IMR-90 (cell line): ENCODE measurements at regions not wholly inside any gene's neighbourhood (a gene's known extent, or its start where the extent isn't known, plus 50 kb on each side); places are given as distances from the start of the nearest gene placed in this dataset.

Experiments
- ATAC-seq: fragments of 200-7000 bp; cut with Tn5 transposase; 2 replicates; pipeline ENCODE4 v1.9.1; 2020; ENCODE audit warnings: low read depth, mild to moderate bottlenecking, moderate library complexity
- BruUV-seq: library from RNA; stranded (reverse); fragments of 400-500 nt; replicated peaks from 2 replicates; lab custom pipeline; 2021; lab: Mats Ljungman, UMichigan
- CTCF ChIA-PET: fragments of 300-600 bp; formaldehyde crosslinking; extraction: SDS; loops from one replicate; lab custom pipeline; 2021; ENCODE audit warnings: antibody characterized with exemption; lab: Yijun Ruan, JAX
- POLR2A ChIA-PET: fragments of 300-600 bp; sonication (Branson Sonifier 250); formaldehyde crosslinking; loops from one replicate; lab custom pipeline; 2022; ENCODE audit warnings: antibody characterized with exemption; ENCODE audit not compliant: unreplicated experiment; lab: Charles Lee
- DNase-seq: peaks from one replicate; pipeline ENCODE4 v3.0.0; 2013
- H2AFZ ChIP-seq: replicated peaks from 2 replicates; pipeline ENCODE3; 2013; ENCODE audit warnings: low read length, mild to moderate bottlenecking; ENCODE audit not compliant: poor library complexity
- H2AK5ac ChIP-seq: 2 replicates; pipeline ENCODE4 v1.6.1; 2013; ENCODE audit warnings: low read depth, low read length, inconsistent platforms
- H2AK9ac ChIP-seq: replicated peaks from 2 replicates; pipeline ENCODE3; 2013; ENCODE audit warnings: mild to moderate bottlenecking, low read depth, low read length, moderate library complexity; ENCODE audit not compliant: poor library complexity
- H2BK120ac ChIP-seq: 2 replicates; pipeline ENCODE4 v1.6.1; 2013; ENCODE audit warnings: low read depth, low read length, inconsistent platforms
- H2BK15ac ChIP-seq: 3 replicates; pipeline ENCODE4 v1.6.1; 2013; ENCODE audit warnings: low read depth, low read length, inconsistent platforms
- H2BK20ac ChIP-seq: 2 replicates; pipeline ENCODE4 v1.6.1; 2013; ENCODE audit warnings: low read depth, mild to moderate bottlenecking, inconsistent platforms, low read length, moderate library complexity
- H2BK5ac ChIP-seq: 2 replicates; pipeline ENCODE4 v1.6.1; 2013; ENCODE audit warnings: mild to moderate bottlenecking, low read depth, low read length, inconsistent platforms; ENCODE audit not compliant: poor library complexity, severe bottlenecking
- H3K14ac ChIP-seq: replicated peaks from 2 replicates; pipeline ENCODE4 v1.6.1; 2013; ENCODE audit warnings: low read depth, low read length, inconsistent platforms
- H3K18ac ChIP-seq: 2 replicates; pipeline ENCODE4 v1.6.1; 2013; ENCODE audit warnings: low read depth, low read length, control low read depth
- H3K23ac ChIP-seq: 2 replicates; pipeline ENCODE4 v1.6.1; 2013; ENCODE audit warnings: low read depth, low read length, inconsistent platforms
- H3K27ac ChIP-seq: 2 replicates; pipeline ENCODE4 v1.5.1; 2013; ENCODE audit warnings: mild to moderate bottlenecking, control low read depth, low read length; ENCODE audit not compliant: insufficient read depth
- H3K27me3 ChIP-seq: 2 replicates; pipeline ENCODE4 v1.6.1; 2013; ENCODE audit warnings: low read length; ENCODE audit not compliant: control insufficient read depth, insufficient read depth
- H3K36me3 ChIP-seq: 2 replicates; pipeline ENCODE4 v1.6.1; 2013; ENCODE audit warnings: low read length, mixed read lengths; ENCODE audit not compliant: control insufficient read depth, insufficient read depth
- H3K4ac ChIP-seq: 2 replicates; pipeline ENCODE4 v1.6.1; 2013; ENCODE audit warnings: low read depth, low read length, inconsistent platforms
- H3K4me1 ChIP-seq: 2 replicates; pipeline ENCODE4 v1.6.1; 2013; ENCODE audit warnings: low read length, mixed read lengths; ENCODE audit not compliant: control insufficient read depth, insufficient read depth
- H3K4me2 ChIP-seq: 2 replicates; pipeline ENCODE4 v1.6.1; 2013; ENCODE audit warnings: low read depth, mild to moderate bottlenecking, control low read depth, low read length, moderate library complexity
- H3K4me3 ChIP-seq: 2 replicates; pipeline ENCODE4 v1.5.1; 2013; ENCODE audit warnings: low read depth, mild to moderate bottlenecking, control low read depth, low read length, moderate library complexity; ENCODE audit not compliant: insufficient read depth
- H3K56ac ChIP-seq: 2 replicates; pipeline ENCODE4 v1.6.1; 2013; ENCODE audit warnings: low read length, inconsistent platforms; ENCODE audit not compliant: insufficient read depth; ENCODE audit errors: extremely low read depth
- H3K79me1 ChIP-seq, 2 experiments: 2 replicates each; pipeline ENCODE4 v1.6.1; 2013; ENCODE audit warnings: low read length in 2 of 2, inconsistent platforms in 1 of 2, low read depth in 1 of 2
- H3K9ac ChIP-seq: 2 replicates; pipeline ENCODE4 v1.6.1; 2013; ENCODE audit warnings: low read depth, low read length, control low read depth
- H3K9me1 ChIP-seq: 2 replicates; pipeline ENCODE4 v1.6.1; 2013; ENCODE audit warnings: low read length, inconsistent platforms; ENCODE audit not compliant: insufficient read depth
- H3K9me3 ChIP-seq: 2 replicates; pipeline ENCODE4 v1.6.1; 2013; ENCODE audit warnings: low read length; ENCODE audit not compliant: control insufficient read depth, insufficient read depth
- H4K20me1 ChIP-seq: 2 replicates; pipeline ENCODE4 v1.6.1; 2013; ENCODE audit warnings: low read length, inconsistent platforms; ENCODE audit not compliant: insufficient read depth
- H4K5ac ChIP-seq: 2 replicates; pipeline ENCODE4 v1.6.1; 2013; ENCODE audit warnings: mild to moderate bottlenecking, low read depth, low read length, control low read depth
- H4K8ac ChIP-seq, 2 experiments: 2 replicates each; pipeline ENCODE4 v1.6.1; 2013; ENCODE audit warnings: low read depth in 2 of 2, low read length in 2 of 2, control low read depth in 1 of 2, inconsistent platforms in 1 of 2
- H4K91ac ChIP-seq: 2 replicates; pipeline ENCODE4 v1.6.1; 2013; ENCODE audit warnings: low read depth, low read length, inconsistent platforms; ENCODE audit not compliant: insufficient read depth
- BHLHE40 ChIP-seq: fragments of 150-350 bp; IDR thresholded peaks from 2 replicates; pipeline ENCODE4 v1.6.1; 2016; ENCODE audit warnings: mild to moderate bottlenecking, low read depth, low read length
- ELK1 ChIP-seq: fragments of 150-350 bp; IDR thresholded peaks from 2 replicates; pipeline ENCODE4 v1.6.1; 2016; ENCODE audit warnings: low read depth, mild to moderate bottlenecking, low read length, moderate library complexity, borderline replicate concordance
- FOS ChIP-seq: fragments of 150-350 bp; IDR thresholded peaks from 2 replicates; pipeline ENCODE4 v1.6.1; 2016; ENCODE audit warnings: low read depth, low read length
- MAFK ChIP-seq: IDR thresholded peaks from 2 replicates; pipeline ENCODE4 v1.6.1; 2012; ENCODE audit warnings: low read depth, low read length, improper control_type of control experiment
- MAZ ChIP-seq: IDR thresholded peaks from 2 replicates; pipeline ENCODE4 v1.6.1; 2012; ENCODE audit warnings: low read depth, mild to moderate bottlenecking, low read length, improper control_type of control experiment, moderate library complexity, borderline replicate concordance
- MXI1 ChIP-seq: IDR thresholded peaks from 2 replicates; pipeline ENCODE4 v1.6.1; 2012; ENCODE audit warnings: low read depth, mild to moderate bottlenecking, low read length, moderate library complexity, borderline replicate concordance
- POLR2A ChIP-seq: IDR thresholded peaks from 2 replicates; pipeline ENCODE4 v1.6.1; 2012; ENCODE audit warnings: mild to moderate bottlenecking, low read depth, low read length
- RAD21 ChIP-seq: IDR thresholded peaks from 2 replicates; pipeline ENCODE4 v1.6.1; 2012; ENCODE audit warnings: low read length, improper control_type of control experiment
- RCOR1 ChIP-seq: IDR thresholded peaks from 2 replicates; pipeline ENCODE4 v1.6.1; 2012; ENCODE audit warnings: mild to moderate bottlenecking, low read length, improper control_type of control experiment; ENCODE audit not compliant: insufficient replicate concordance
- RFX5 ChIP-seq: IDR thresholded peaks from 2 replicates; pipeline ENCODE4 v1.8.0; 2012; ENCODE audit warnings: low read depth, mild to moderate bottlenecking, low read length, moderate library complexity
- SMC3 ChIP-seq: fragments of 150-350 bp; IDR thresholded peaks from 2 replicates; pipeline ENCODE4 v1.6.1; 2016; ENCODE audit warnings: low read depth, mild to moderate bottlenecking, antibody characterized with exemption, low read length, moderate library complexity
- WGBS, 2 experiments: methylation state at CpG; one replicate each; pipeline versions ENCODE4 v1.1.5 to v1.1.7; 2013; ENCODE audit warnings: missing lambda C conversion rate in 2 of 2; ENCODE audit not compliant: insufficient read length in 1 of 2; ENCODE audit errors: extremely low coverage in 2 of 2; 5-methylcytosine and 5-hydroxymethylcytosine counted together
- dilution Hi-C: fragments of 300-500 bp; cut with HindIII; formaldehyde crosslinking; loops from one replicate; pipeline ENCODE4 v1.14.3; 2018; ENCODE audit warnings: low sequenced_read_pairs; ENCODE audit not compliant: unreplicated experiment
- in situ Hi-C: fragments of 300-500 bp; cut with MboI; formaldehyde crosslinking; loops from 3 replicates; pipeline ENCODE4 v1.14.3; 2019; ENCODE audit warnings: low sequenced_read_pairs, inconsistent platforms, mixed read lengths
- intact Hi-C: fragments of 100-400 bp; cut with micrococcal nuclease; formaldehyde crosslinking; loops from 2 replicates; pipeline ENCODE4 v1.10.0; 2022

DNA sequence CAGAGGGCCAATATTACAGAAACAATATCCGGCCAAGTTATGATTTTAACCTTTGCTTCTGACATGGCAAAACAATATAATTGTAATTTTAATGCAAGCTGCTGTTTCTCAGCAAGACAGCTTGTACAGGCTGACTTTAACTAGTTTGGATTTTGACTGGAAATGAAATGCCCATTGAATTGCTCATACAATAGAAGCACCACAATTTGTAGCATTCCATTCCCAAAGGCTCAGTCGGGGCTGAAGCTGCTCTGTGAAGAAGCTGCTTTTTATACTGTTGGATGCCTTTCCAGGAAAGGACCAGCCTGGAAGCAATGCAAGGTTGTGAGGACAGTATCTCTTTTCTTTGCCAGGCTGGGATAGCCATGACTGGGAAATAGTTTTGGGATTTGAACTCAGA is 677.0 kb upstream of the FANCL start:
- DNase-seq: peak; percentile 76
- dilution Hi-C loops: no loop called here

More for the DNA sequence above, 677.0 kb upstream of the FANCL start:
- ChIA-PET POLR2A (no interaction called here), CTCF (no interaction called here)
- Histone ChIP-seq H3K56ac (peak overlapping the region; percentile 55; the same call in 1 of the 2 replicates), H4K5ac (no peak overlapping the region; the same call in 1 of the 2 replicates), H3K14ac (0 out of 2 replicates have a peak overlapping the region, but pooled peaks have one; percentile 16), H2AFZ (no peak overlapping the region), H3K4me2 (no peak overlapping the region), H3K27ac (no peak overlapping the region), H3K23ac (peak overlapping the region; percentile 64; the same call in 1 of the 2 replicates), H3K36me3 (no peaks in the 10 kb centered on the region), H3K4ac (peak overlapping the region; percentile 50; the same call in 1 of the 2 replicates), H4K91ac (peak overlapping the region; percentile 57; the same call in 1 of the 2 replicates), H3K9ac (peak overlapping the region; percentile 13; the same call in 1 of the 2 replicates), H3K18ac (peak overlapping the region; percentile 48; the same call in 1 of the 2 replicates), H2BK5ac (peak overlapping the region; percentile 76), H2BK20ac (peak overlapping the region; percentile 75; the same call in 1 of the 2 replicates), H2AK5ac (no peak overlapping the region), H3K79me1 (peaks cover 0 to 4% of the 10 kb centered on the region in 2 experiments; a peak in 1 of 4 replicates), H2BK120ac (peak overlapping the region; percentile 76), H2AK9ac (no peak overlapping the region), H4K20me1 (no peaks in the 10 kb centered on the region), H2BK15ac (peak overlapping the region; percentile 69; the same call in 1 of the 3 replicates), H4K8ac (0 out of 4 replicates have a peak overlapping the region, but pooled peaks of 1 of the 2 experiments have one; percentile 27), H3K9me1 (peaks cover 5% of the 10 kb centered on the region), H3K9me3 (no peaks in the 10 kb centered on the region), H3K27me3 (no peaks in the 10 kb centered on the region), H3K4me3 (no peak overlapping the region), H3K4me1 (peaks cover 17% of the 10 kb centered on the region; the same call in 1 of the 2 replicates)
- BruUV-seq: no TSS peak
- TF ChIP-seq RAD21 (no peak), BHLHE40 (no peak), MXI1 (no peak), MAFK (no peak), SMC3 (no peak), FOS (no peak), POLR2A (no peak), RFX5 (no peak), ELK1 (no peak), RCOR1 (no peak), MAZ (no peak)
- intact Hi-C loops: no loop called here
- WGBS, 2 experiments: no CpG with 5 or more reads among the region's 2 CpGs
- in situ Hi-C loops: no loop called here
- peak; percentile 85 for ATAC-seq
